ENCODE measurements at regions not wholly inside any gene's neighbourhood (a gene's known extent, or its start where the extent isn't known, plus 50 kb on each side); places are given as distances from the start of the nearest gene placed in this dataset.

- Histone ChIP-seq H3K4me3 (ENCODE audit: low read length) (no peak overlapping the region), H3K4me1 (ENCODE audit: control insufficient read depth in 2 of 2, insufficient read depth in 2 of 2, low read length in 2 of 2) (no peaks in the 10 kb centered on the region), H3K9me3 (ENCODE audit: control insufficient read depth in 2 of 3, low read length in 3 of 3) (no peaks in the 10 kb centered on the region), H3K27me3 (ENCODE audit: control insufficient read depth in 2 of 2, insufficient read depth in 2 of 2, low read length in 2 of 2) (no peaks in the 10 kb centered on the region), H3K36me3 (ENCODE audit: control insufficient read depth in 2 of 3, insufficient read depth in 3 of 3, low read length in 3 of 3) (no peaks in the 10 kb centered on the region), H3K27ac (ENCODE audit: low read depth, low read length) (no peak overlapping the region)
- intact Hi-C loops (cut with micrococcal nuclease) = no loop called here
- no peaks in the 10 kb centered on the region for H3K36me3 Mint-ChIP-seq
- no peak for ATAC-seq
- H3K4me1 Mint-ChIP-seq = no peaks in the 10 kb centered on the region
- no peaks in the 10 kb centered on the region for H3K9me3 Mint-ChIP-seq
- H3K27me3 Mint-ChIP-seq = peaks cover 0 to 18% (median 3%) of the 10 kb centered on the region in 5 donors
- H3K4me3 Mint-ChIP-seq = no peak overlapping the region
- CTCF ChIA-PET = no interaction called here
- POLR2A ChIA-PET = no interaction called here
- H3K27ac Mint-ChIP-seq = no peak overlapping the region
- no peak for DNase-seq
Measured at GRCh38 chr15:70158309-70159000, 60.7 kb upstream of the TLE3 start.

- no peak for DNase-seq
- Mint-ChIP-seq H3K4me1 (no peaks in the 10 kb centered on the region), H3K9me3 (no peaks in the 10 kb centered on the region), H3K4me3 (no peak overlapping the region), H3K27me3 (peaks cover 0 to 18% (median 3%) of the 10 kb centered on the region in 5 donors), H3K36me3 (no peaks in the 10 kb centered on the region), H3K27ac (peak overlapping the region in 1 of 9 donors; percentile 49)
- no peaks in the 10 kb centered on the region for H3K27me3 ChIP-seq (ENCODE audit: control insufficient read depth in 2 of 2, insufficient read depth in 2 of 2, low read length in 2 of 2)
- CTCF ChIA-PET = no interaction called here
- H3K27ac ChIP-seq (ENCODE audit: low read depth, low read length) = no peak overlapping the region
- H3K9me3 ChIP-seq (ENCODE audit: control insufficient read depth in 2 of 3, low read length in 3 of 3) = no peaks in the 10 kb centered on the region
- ATAC-seq = no peak
- no peak overlapping the region for H3K4me3 ChIP-seq (ENCODE audit: low read length)
- H3K36me3 ChIP-seq (ENCODE audit: control insufficient read depth in 2 of 3, insufficient read depth in 3 of 3, low read length in 3 of 3) = no peaks in the 10 kb centered on the region
- POLR2A ChIA-PET = no interaction called here
- intact Hi-C loops (cut with micrococcal nuclease) = no loop called here
- H3K4me1 ChIP-seq (ENCODE audit: control insufficient read depth in 2 of 2, insufficient read depth in 2 of 2, low read length in 2 of 2) = no peaks in the 10 kb centered on the region
Measured at GRCh38 chr15:70156671-70157271, 59.1 kb upstream of the TLE3 start.

- Mint-ChIP-seq H3K27ac (peak overlapping the region in 2 of 9 donors; percentile 4 to 30), H3K4me3 (no peak overlapping the region), H3K36me3 (no peaks in the 10 kb centered on the region), H3K4me1 (no peaks in the 10 kb centered on the region), H3K9me3 (no peaks in the 10 kb centered on the region), H3K27me3 (peaks cover 0 to 18% (median 3%) of the 10 kb centered on the region in 5 donors)
- Histone ChIP-seq H3K4me1 (ENCODE audit: control insufficient read depth in 2 of 2, insufficient read depth in 2 of 2, low read length in 2 of 2) (no peaks in the 10 kb centered on the region), H3K27me3 (ENCODE audit: control insufficient read depth in 2 of 2, insufficient read depth in 2 of 2, low read length in 2 of 2) (no peaks in the 10 kb centered on the region), H3K9me3 (ENCODE audit: control insufficient read depth in 2 of 3, low read length in 3 of 3) (no peaks in the 10 kb centered on the region), H3K27ac (ENCODE audit: low read depth, low read length) (no peak overlapping the region), H3K36me3 (ENCODE audit: control insufficient read depth in 2 of 3, insufficient read depth in 3 of 3, low read length in 3 of 3) (no peaks in the 10 kb centered on the region), H3K4me3 (ENCODE audit: low read length) (no peak overlapping the region)
- ChIA-PET CTCF (no interaction called here), POLR2A (no interaction called here)
- intact Hi-C loops (cut with micrococcal nuclease) = loop anchor here in 1 of 2 donors (5.0 kb wide), 1 partner anchor 563 kb away; no protein-coding TSS in a partner anchor
- ATAC-seq = no peak
- DNase-seq = no peak
Measured at GRCh38 chr15:70154718-70155347, 57.1 kb upstream of the TLE3 start.

- intact Hi-C loops (cut with micrococcal nuclease) = loop anchor here in 1 of 2 donors (5.0 kb wide), 1 partner anchor 562 kb away; no protein-coding TSS in a partner anchor
- Mint-ChIP-seq H3K4me1 (no peaks in the 10 kb centered on the region), H3K36me3 (no peaks in the 10 kb centered on the region), H3K27me3 (peaks cover 0 to 20% (median 6%) of the 10 kb centered on the region in 5 donors), H3K4me3 (no peak overlapping the region), H3K27ac (peak overlapping the region in 1 of 9 donors; percentile 30), H3K9me3 (no peaks in the 10 kb centered on the region)
- H3K27ac ChIP-seq (ENCODE audit: low read depth, low read length) = no peak overlapping the region
- ChIA-PET POLR2A (interaction anchor here (0.8 kb wide), 1 partner anchor 399 kb away, joined by 3 read pairs; no protein-coding TSS in a partner anchor), CTCF (no interaction called here)
- no peak overlapping the region for H3K4me3 ChIP-seq (ENCODE audit: low read length)
- ATAC-seq (no peak), DNase-seq (no peak)
- no peaks in the 10 kb centered on the region for H3K27me3 ChIP-seq (ENCODE audit: control insufficient read depth in 2 of 2, insufficient read depth in 2 of 2, low read length in 2 of 2)
- H3K9me3 ChIP-seq (ENCODE audit: control insufficient read depth in 2 of 3, low read length in 3 of 3) = no peaks in the 10 kb centered on the region
- no peaks in the 10 kb centered on the region for H3K36me3 ChIP-seq (ENCODE audit: control insufficient read depth in 2 of 3, insufficient read depth in 3 of 3, low read length in 3 of 3)
- no peaks in the 10 kb centered on the region for H3K4me1 ChIP-seq (ENCODE audit: control insufficient read depth in 2 of 2, insufficient read depth in 2 of 2, low read length in 2 of 2)
Measured at GRCh38 chr15:70153921-70154717, 56.4 kb upstream of the TLE3 start.

- Mint-ChIP-seq H3K9me3 (no peaks in the 10 kb centered on the region), H3K4me3 (no peak overlapping the region), H3K36me3 (no peaks in the 10 kb centered on the region), H3K4me1 (peaks cover 0 to 3% (median 0%) of the 10 kb centered on the region in 7 donors), H3K27me3 (peaks cover 0 to 27% (median 6%) of the 10 kb centered on the region in 5 donors), H3K27ac (peak overlapping the region in 1 of 9 donors; percentile 46)
- intact Hi-C loops (cut with micrococcal nuclease) = loop anchor here in 1 of 2 donors (5.0 kb wide), 1 partner anchor 560 kb away; no protein-coding TSS in a partner anchor
- DNase-seq (no peak), ATAC-seq (peak; percentile 63)
- no peaks in the 10 kb centered on the region for H3K4me1 ChIP-seq (ENCODE audit: control insufficient read depth in 2 of 2, insufficient read depth in 2 of 2, low read length in 2 of 2)
- H3K36me3 ChIP-seq (ENCODE audit: control insufficient read depth in 2 of 3, insufficient read depth in 3 of 3, low read length in 3 of 3) = no peaks in the 10 kb centered on the region
- ChIA-PET CTCF (no interaction called here), POLR2A (interaction anchor here (1.1 kb wide), 1 partner anchor 54 kb away, joined by 3 read pairs; the partner anchor contains the start of gene TLE3)
- no peak overlapping the region for H3K4me3 ChIP-seq (ENCODE audit: low read length)
- no peaks in the 10 kb centered on the region for H3K9me3 ChIP-seq (ENCODE audit: control insufficient read depth in 2 of 3, low read length in 3 of 3)
- H3K27ac ChIP-seq (ENCODE audit: low read depth, low read length) = no peak overlapping the region
- H3K27me3 ChIP-seq (ENCODE audit: control insufficient read depth in 2 of 2, insufficient read depth in 2 of 2, low read length in 2 of 2) = no peaks in the 10 kb centered on the region
Measured at GRCh38 chr15:70152070-70152480, 54.4 kb upstream of the TLE3 start.

GRCh38 chr15:70151462-70151861, 53.7 kb upstream of the TLE3 start:
- intact Hi-C loops (cut with micrococcal nuclease) = loop anchor here in 1 of 2 donors (5.0 kb wide), 1 partner anchor 559 kb away; no protein-coding TSS in a partner anchor
- H3K27me3 Mint-ChIP-seq = peaks cover 0 to 32% (median 11%) of the 10 kb centered on the region in 5 donors
- DNase-seq (no peak), ATAC-seq (no peak)
- peaks cover 0 to 1% (median 0%) of the 10 kb centered on the region in 11 donors for H3K9me3 Mint-ChIP-seq
- H3K36me3 Mint-ChIP-seq = no peaks in the 10 kb centered on the region
- POLR2A ChIA-PET = interaction anchor here (1.1 kb wide), 1 partner anchor 53 kb away, joined by 3 read pairs; the partner anchor contains the start of gene TLE3
- Histone ChIP-seq H3K4me1 (ENCODE audit: control insufficient read depth in 2 of 2, insufficient read depth in 2 of 2, low read length in 2 of 2) (no peaks in the 10 kb centered on the region), H3K27me3 (ENCODE audit: control insufficient read depth in 2 of 2, insufficient read depth in 2 of 2, low read length in 2 of 2) (no peaks in the 10 kb centered on the region), H3K4me3 (ENCODE audit: low read length) (no peak overlapping the region), H3K36me3 (ENCODE audit: control insufficient read depth in 2 of 3, insufficient read depth in 3 of 3, low read length in 3 of 3) (no peaks in the 10 kb centered on the region), H3K9me3 (ENCODE audit: control insufficient read depth in 2 of 3, low read length in 3 of 3) (no peaks in the 10 kb centered on the region), H3K27ac (ENCODE audit: low read depth, low read length) (no peak overlapping the region)
- CTCF ChIA-PET = no interaction called here
- peaks cover 0 to 3% (median 0%) of the 10 kb centered on the region in 7 donors for H3K4me1 Mint-ChIP-seq
- peak overlapping the region in 1 of 9 donors; percentile 46 for H3K27ac Mint-ChIP-seq
- no peak overlapping the region for H3K4me3 Mint-ChIP-seq
